Astrocyte (in vitro differentiated cells and primary cell): ENCODE measurements at regions not wholly inside any gene's neighbourhood (a gene's known extent, or its start where the extent isn't known, plus 50 kb on each side); places are given as distances from the start of the nearest gene placed in this dataset.

Experiments used
- CTCF ChIP-seq: IDR thresholded peaks from 2 replicates; pipeline ENCODE4 v1.5.1; 2011; ENCODE audit warnings: low read depth, mild to moderate bottlenecking, inconsistent platforms, low read length, moderate library complexity; ENCODE audit not compliant: insufficient read depth
- EZH2 ChIP-seq: IDR thresholded peaks from 2 replicates; pipeline ENCODE4 v1.6.1; 2012; ENCODE audit warnings: mild to moderate bottlenecking, low read length, inconsistent platforms; ENCODE audit not compliant: insufficient read depth

GRCh38 chr7:79615466-79615865 is 162.0 kb upstream of the MAGI2 start:
- no peak for TF ChIP-seq CTCF
- TF ChIP-seq EZH2: no peak
